RWPE2 (cell line): ENCODE measurements at regions not wholly inside any gene's neighbourhood (a gene's known extent, or its start where the extent isn't known, plus 50 kb on each side); places are given as distances from the start of the nearest gene placed in this dataset.

Source experiments
- ATAC-seq: fragments of 200-7000 bp; cut with Tn5 transposase; 3 replicates; pipeline ENCODE4 v1.9.1; 2021; ENCODE audit warnings: low read depth
- DNase-seq: peaks from one replicate; pipeline ENCODE4 v3.0.0-alpha.2; 2020; ENCODE audit warnings: low spot score
- H3K27ac ChIP-seq: fragments of 450-650 bp; 2 replicates; pipeline ENCODE4 v1.5.1; 2017; ENCODE audit warnings: mild to moderate bottlenecking; ENCODE audit not compliant: poor library complexity, severe bottlenecking
- H3K27me3 ChIP-seq: fragments of 250-450 bp; sonication (Bioruptor Pico); 2 replicates; pipeline ENCODE4 v1.5.1; 2021; ENCODE audit warnings: mild to moderate bottlenecking, moderate library complexity; ENCODE audit not compliant: insufficient read depth, poor library complexity, severe bottlenecking
- H3K36me3 ChIP-seq: fragments of 250-450 bp; sonication (Bioruptor Pico); 2 replicates; pipeline ENCODE4 v1.5.1; 2020; ENCODE audit warnings: low read depth, mild to moderate bottlenecking, moderate library complexity
- H3K4me1 ChIP-seq: fragments of 250-450 bp; sonication (Bioruptor Pico); 2 replicates; pipeline ENCODE4 v1.5.1; 2021; ENCODE audit warnings: mild to moderate bottlenecking, moderate library complexity; ENCODE audit not compliant: insufficient read depth, poor library complexity, severe bottlenecking
- H3K4me3 ChIP-seq: fragments of 250-450 bp; sonication (Bioruptor Pico); 2 replicates; pipeline ENCODE4 v1.5.1; 2021; ENCODE audit warnings: mild to moderate bottlenecking, moderate library complexity; ENCODE audit not compliant: severe bottlenecking
- H3K9me3 ChIP-seq: fragments of 250-450 bp; sonication (Bioruptor Pico); 2 replicates; pipeline ENCODE4 v1.5.1; 2021; ENCODE audit warnings: mild to moderate bottlenecking, moderate library complexity; ENCODE audit not compliant: severe bottlenecking
- TF ChIP-seq, protein P1 (sequence below): fragments of 450-650 bp; IDR thresholded peaks from one replicate; pipeline ENCODE4 v1.5.1; 2017; ENCODE audit warnings: mild to moderate bottlenecking, moderate library complexity; ENCODE audit not compliant: poor library complexity, severe bottlenecking

DNA sequence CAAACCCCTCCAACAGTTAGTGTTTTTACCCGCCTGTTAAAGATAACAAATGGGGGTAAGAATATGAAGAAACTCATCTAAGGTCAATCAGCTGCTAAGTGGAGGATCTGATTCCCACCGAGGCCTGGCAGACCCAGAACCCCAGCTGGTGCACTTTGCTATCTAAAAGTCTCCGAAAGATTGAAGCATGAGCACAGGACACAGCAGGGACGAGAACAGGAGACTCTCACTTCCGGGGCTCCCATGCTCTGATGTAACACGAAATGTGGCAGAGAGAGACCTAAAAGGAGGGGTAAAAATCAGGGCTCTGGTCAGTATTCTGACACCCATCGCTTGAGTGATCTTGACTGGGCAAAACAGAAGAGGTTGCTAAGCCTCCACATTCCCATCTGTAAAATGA, 119.7 kb downstream of the PDCL3 start:
- Histone ChIP-seq H3K36me3 (no peaks in the 10 kb centered on the region), H3K4me1 (no peaks in the 10 kb centered on the region), H3K27me3 (no peaks in the 10 kb centered on the region), H3K4me3 (no peak overlapping the region), H3K27ac (no peak overlapping the region), H3K9me3 (no peaks in the 10 kb centered on the region)
- DNase-seq = no peak
- TF ChIP-seq, protein P1, sequence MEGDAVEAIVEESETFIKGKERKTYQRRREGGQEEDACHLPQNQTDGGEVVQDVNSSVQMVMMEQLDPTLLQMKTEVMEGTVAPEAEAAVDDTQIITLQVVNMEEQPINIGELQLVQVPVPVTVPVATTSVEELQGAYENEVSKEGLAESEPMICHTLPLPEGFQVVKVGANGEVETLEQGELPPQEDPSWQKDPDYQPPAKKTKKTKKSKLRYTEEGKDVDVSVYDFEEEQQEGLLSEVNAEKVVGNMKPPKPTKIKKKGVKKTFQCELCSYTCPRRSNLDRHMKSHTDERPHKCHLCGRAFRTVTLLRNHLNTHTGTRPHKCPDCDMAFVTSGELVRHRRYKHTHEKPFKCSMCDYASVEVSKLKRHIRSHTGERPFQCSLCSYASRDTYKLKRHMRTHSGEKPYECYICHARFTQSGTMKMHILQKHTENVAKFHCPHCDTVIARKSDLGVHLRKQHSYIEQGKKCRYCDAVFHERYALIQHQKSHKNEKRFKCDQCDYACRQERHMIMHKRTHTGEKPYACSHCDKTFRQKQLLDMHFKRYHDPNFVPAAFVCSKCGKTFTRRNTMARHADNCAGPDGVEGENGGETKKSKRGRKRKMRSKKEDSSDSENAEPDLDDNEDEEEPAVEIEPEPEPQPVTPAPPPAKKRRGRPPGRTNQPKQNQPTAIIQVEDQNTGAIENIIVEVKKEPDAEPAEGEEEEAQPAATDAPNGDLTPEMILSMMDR = no peak
- ATAC-seq = no peak

DNA sequence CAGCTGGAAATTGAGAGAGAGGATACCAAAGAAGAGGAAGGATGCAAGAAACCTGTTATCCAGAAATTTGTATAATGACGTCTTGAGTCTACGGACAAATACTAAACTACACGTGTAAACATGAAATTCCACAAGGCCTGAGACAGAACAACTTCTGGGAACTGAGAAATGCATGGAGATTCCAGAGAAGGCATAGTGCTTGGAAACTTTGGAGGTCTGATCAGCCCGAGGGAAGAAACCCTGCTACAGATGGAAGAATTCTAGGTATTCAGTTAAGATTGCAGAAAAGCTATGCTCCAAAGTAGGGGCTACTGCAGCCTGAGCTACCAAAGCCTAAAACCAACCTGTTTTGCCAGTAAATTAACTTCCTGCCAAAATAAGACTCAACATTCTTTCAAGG, 120.4 kb downstream of the PDCL3 start:
- no peak overlapping the region for H3K4me3 ChIP-seq
- no peaks in the 10 kb centered on the region for H3K27me3 ChIP-seq
- H3K36me3 ChIP-seq = no peaks in the 10 kb centered on the region
- H3K27ac ChIP-seq = no peak overlapping the region
- H3K4me1 ChIP-seq = no peaks in the 10 kb centered on the region
- no peaks in the 10 kb centered on the region for H3K9me3 ChIP-seq
- ATAC-seq (no peak), DNase-seq (no peak)
- TF ChIP-seq, protein P1 = no peak

DNA sequence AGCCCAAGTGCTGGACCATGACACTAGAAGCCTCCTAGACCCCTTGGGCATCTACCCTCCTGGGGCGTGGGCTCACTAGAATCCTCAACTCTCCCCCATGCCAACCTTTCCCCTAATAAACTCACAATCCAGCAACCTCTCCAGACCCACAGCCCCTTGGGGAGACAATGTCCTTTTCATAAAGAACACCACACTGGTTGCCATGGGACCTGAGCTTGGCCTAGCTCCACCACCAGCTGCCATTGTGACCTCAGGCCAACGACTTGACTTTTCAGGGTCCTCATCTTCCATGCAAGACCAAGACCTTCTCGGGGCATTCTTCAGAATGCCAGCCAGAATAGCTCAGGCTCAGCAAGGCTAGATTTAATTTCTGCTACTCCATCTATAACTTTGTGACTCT, 128.1 kb upstream of the NPAS2 start:
- peaks cover 4% of the 10 kb centered on the region for H3K9me3 ChIP-seq
- TF ChIP-seq, protein P1 = no peak
- no peak overlapping the region for H3K4me3 ChIP-seq
- no peaks in the 10 kb centered on the region for H3K4me1 ChIP-seq
- DNase-seq = no peak
- ATAC-seq = no peak
- no peaks in the 10 kb centered on the region for H3K36me3 ChIP-seq
- no peak overlapping the region for H3K27ac ChIP-seq
- H3K27me3 ChIP-seq = no peaks in the 10 kb centered on the region

DNA sequence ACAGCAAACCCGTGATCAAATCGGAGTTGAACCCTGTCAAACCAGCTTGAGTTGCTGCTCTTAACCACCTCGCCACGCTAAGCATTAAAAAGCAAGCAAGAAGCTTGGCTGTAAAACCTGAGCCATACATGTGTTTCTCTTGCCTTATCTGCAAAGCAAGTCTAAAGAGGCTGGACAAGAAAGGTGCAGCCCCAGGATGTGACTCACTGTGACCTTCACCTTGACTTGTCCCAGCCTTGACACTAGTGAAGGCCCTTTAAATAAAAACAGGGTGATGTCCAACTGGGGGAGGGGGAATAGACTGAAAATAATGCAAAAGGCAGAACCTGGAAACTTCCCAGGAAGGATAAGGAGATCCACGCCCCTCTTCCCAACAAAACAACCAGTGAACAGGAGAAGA, 127.6 kb upstream of the NPAS2 start:
- TF ChIP-seq, protein P1 = no peak
- no peak overlapping the region for H3K27ac ChIP-seq
- H3K4me3 ChIP-seq = no peak overlapping the region
- ATAC-seq (no peak), DNase-seq (no peak)
- H3K4me1 ChIP-seq = no peaks in the 10 kb centered on the region
- no peaks in the 10 kb centered on the region for H3K36me3 ChIP-seq
- peaks cover 4% of the 10 kb centered on the region for H3K9me3 ChIP-seq
- no peaks in the 10 kb centered on the region for H3K27me3 ChIP-seq

DNA sequence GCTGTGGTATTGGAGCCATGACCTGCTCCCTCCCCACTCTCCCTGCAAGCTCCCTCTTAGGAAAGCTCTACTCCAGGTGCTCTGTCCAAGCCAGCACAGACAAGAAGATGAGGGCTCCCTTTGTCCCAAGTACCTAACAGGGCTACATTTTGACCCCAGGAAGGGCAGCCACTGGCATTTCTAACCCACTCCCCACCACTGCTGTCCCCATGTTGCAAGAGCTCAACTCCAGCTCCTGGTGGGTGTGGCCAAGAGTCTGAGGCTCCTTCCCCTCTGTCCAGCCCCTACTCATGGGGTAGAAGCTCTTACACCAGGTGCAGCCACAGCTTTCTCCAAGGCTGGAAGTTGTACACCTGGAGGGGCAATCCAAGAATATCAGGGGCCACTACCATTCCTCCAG, 127.0 kb upstream of the NPAS2 start:
- no peak for ATAC-seq
- no peaks in the 10 kb centered on the region for H3K27me3 ChIP-seq
- TF ChIP-seq, protein P1 = no peak
- H3K4me3 ChIP-seq = no peak overlapping the region
- no peaks in the 10 kb centered on the region for H3K4me1 ChIP-seq
- no peak overlapping the region for H3K27ac ChIP-seq
- peaks cover 4% of the 10 kb centered on the region for H3K9me3 ChIP-seq
- H3K36me3 ChIP-seq = no peaks in the 10 kb centered on the region
- no peak for DNase-seq
